ENCODE measurements at regions not wholly inside any gene's neighbourhood (a gene's known extent, or its start where the extent isn't known, plus 50 kb on each side); places are given as distances from the start of the nearest gene placed in this dataset.

GRCh38 chr11:22466809-22467208 is 128.6 kb downstream of the SLC17A6 start:
- TF ChIP-seq CTCF (IDR thresholded peaks at IDR 0.05), result no peak
- TF ChIP-seq EZH2 (IDR thresholded peaks at IDR 0.05; ENCODE audit: borderline replicate concordance, insufficient read depth, low read depth, low read length, poor library complexity, severe bottlenecking), result no peak

Measured in B cell (primary cell).